ES-I3 (cell line): ENCODE measurements at regions not wholly inside any gene's neighbourhood (a gene's known extent, or its start where the extent isn't known, plus 50 kb on each side); places are given as distances from the start of the nearest gene placed in this dataset.

Experiments
- H3K36me3 ChIP-seq: 2 replicates; pipeline ENCODE4 v1.6.1; 2013; ENCODE audit warnings: mild to moderate bottlenecking, low read length, control low read depth, moderate library complexity; ENCODE audit not compliant: insufficient read depth
- H3K4me1 ChIP-seq: 2 replicates; pipeline ENCODE4 v1.6.1; 2013; ENCODE audit warnings: mild to moderate bottlenecking, control low read depth, low read length; ENCODE audit not compliant: insufficient read depth
- H3K9ac ChIP-seq: 2 replicates; pipeline ENCODE4 v1.6.1; 2013; ENCODE audit warnings: low read depth, mild to moderate bottlenecking, low read length, moderate library complexity
- H3K9me3 ChIP-seq: 2 replicates; pipeline ENCODE4 v1.6.1; 2013; ENCODE audit warnings: mild to moderate bottlenecking, low read length, moderate library complexity; ENCODE audit not compliant: control insufficient read depth, insufficient read depth

DNA sequence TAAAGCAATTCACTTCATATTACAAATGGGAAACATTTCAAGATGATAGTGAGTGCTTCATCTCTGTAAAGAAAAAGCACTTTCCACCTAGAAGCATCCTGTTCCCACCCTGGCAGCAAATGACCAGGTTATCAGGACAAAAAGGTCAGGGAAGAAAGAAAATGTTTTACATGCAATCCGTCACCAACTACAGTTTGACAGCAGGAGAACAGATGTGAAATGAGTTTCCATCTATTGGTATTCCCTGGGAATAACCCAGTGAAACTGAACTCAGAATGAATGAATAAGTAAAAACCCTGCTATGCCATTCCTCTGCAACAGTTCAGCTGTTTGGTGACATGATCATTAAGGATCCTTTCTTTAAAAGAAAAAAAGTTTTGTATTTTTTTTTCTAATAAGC, 67.6 kb downstream of the HTR1A start:
- no peak overlapping the region for H3K9ac ChIP-seq
- H3K9me3 ChIP-seq = no peaks in the 10 kb centered on the region

DNA sequence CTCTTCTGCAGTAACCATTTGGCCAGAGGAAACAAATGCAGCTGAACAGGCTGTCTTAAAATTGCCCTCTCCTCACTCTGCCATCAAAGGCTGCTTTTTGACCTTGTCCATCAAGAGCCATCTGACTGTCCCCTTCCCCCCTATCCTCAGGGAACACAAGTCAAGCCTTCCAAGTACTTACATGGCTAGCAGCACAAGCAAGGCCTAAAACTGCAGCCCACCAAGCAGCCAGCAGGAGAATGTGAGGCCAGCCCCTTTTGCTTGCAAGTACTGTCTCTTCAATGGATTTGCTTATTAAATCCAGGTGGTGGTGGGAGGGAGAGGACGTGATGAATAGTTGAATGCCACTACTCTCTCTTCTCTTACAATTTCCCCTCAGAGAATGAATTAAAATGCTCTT, 83.5 kb downstream of the HTR1A start:
- Histone ChIP-seq H3K4me1 (no peaks in the 10 kb centered on the region), H3K9me3 (no peaks in the 10 kb centered on the region), H3K36me3 (no peaks in the 10 kb centered on the region), H3K9ac (no peak overlapping the region)

More for the DNA sequence above, 67.6 kb downstream of the HTR1A start:
- Histone ChIP-seq H3K4me1 (no peaks in the 10 kb centered on the region), H3K36me3 (no peaks in the 10 kb centered on the region)

DNA sequence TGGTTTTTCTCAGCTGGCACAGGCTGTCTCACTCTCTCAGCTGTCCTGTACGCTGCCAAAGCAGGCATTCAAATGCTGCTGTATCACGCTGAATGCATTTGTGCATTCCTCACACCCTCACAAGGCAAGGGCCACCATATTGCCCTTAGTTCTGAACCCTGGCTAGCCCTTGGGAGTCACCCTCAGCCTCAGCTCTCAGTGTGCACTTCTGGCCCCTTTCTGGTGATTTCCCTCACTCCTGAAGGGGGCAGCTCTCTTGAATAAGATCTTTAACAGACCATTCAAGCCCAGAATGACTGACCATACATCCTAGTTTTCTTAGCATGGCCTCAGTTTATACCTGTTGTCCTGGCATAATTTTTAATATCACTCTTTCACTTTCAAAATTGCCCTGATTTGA, 84.3 kb downstream of the HTR1A start:
- no peaks in the 10 kb centered on the region for H3K9me3 ChIP-seq
- no peaks in the 10 kb centered on the region for H3K36me3 ChIP-seq
- H3K4me1 ChIP-seq = no peaks in the 10 kb centered on the region
- no peak overlapping the region for H3K9ac ChIP-seq

DNA sequence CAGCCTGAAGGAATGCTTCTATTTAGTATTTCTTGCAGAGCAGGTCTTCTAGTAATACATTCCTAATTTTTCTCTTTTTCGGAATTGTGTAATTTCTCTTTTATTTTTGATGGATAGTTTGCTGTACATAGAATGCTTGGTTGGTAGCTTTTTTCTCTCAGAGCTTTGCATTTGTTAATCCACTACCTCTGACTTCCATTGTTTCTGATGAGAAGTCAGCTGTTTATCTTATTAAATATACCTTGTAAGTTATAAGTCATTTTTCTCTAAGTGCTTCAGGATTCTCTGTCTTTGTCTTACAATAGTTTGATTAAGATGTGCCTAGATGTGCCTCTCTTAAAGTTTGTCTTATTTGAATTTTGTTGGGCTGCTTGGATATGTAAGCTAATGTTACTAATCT, 101.9 kb downstream of the HTR1A start:
- H3K9ac ChIP-seq = no peak overlapping the region
- H3K4me1 ChIP-seq = no peaks in the 10 kb centered on the region
- no peaks in the 10 kb centered on the region for H3K36me3 ChIP-seq
- H3K9me3 ChIP-seq = no peaks in the 10 kb centered on the region; the same call in none of the 2 replicates

DNA sequence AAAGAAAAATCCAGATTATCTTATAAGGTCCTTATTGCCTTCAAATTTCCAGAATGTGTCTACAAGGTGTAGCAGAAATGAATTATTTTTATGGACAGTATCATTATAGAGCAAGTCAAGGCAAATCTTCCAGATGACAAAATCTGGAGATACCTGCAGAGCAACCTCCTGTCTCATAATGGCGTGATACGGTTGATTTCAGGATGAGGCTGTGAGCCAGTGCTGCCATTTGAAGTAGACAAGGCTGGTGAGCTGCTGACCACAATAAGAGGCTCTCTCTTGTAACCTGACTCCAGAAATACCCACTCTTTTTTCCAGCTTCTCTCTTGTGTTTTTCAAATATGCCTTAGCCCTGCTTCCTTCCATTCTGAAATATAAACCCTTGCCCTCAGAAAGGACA, 108.2 kb downstream of the HTR1A start:
- Histone ChIP-seq H3K9ac (no peak overlapping the region), H3K9me3 (no peaks in the 10 kb centered on the region), H3K36me3 (no peaks in the 10 kb centered on the region), H3K4me1 (no peaks in the 10 kb centered on the region)

DNA sequence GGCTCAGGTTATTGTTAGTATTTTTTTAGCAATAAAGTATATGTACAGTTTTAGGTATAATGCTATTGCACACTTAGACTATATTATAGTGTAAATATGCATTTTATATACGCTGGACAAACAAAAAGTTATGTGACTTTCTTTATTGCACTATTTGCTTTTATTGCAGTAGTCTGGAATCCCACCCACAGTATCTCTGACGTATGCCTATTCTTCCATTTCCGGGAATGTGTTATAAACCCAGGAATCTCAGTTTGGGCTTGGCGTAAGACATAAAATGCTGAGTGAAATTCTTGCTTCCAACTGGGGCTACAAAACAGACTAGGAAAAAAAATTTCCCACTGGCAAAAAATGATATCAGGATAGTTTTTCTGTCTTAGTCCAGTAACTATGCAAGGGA, 119.1 kb downstream of the HTR1A start:
- Histone ChIP-seq H3K4me1 (no peaks in the 10 kb centered on the region), H3K9me3 (no peaks in the 10 kb centered on the region), H3K9ac (no peak overlapping the region), H3K36me3 (no peaks in the 10 kb centered on the region)

DNA sequence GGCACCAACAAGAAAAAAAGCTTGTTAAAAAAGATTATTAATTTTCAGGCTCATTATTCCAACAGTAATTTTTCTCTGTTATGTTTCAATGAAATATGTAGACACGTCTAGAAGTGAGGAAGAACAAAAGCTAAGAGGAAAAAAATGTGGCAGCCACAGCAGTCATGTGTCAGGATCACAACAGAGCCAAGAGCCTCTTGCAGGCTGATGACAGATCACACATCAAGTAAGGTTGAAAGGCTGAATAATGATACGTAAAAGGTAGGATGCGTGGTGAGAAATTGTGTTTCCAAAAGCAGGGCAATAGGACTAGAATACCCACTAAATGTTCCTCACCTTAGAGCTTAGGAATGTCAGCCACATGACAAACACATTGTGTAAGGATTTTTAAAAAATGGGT, 124.8 kb downstream of the HTR1A start:
- Histone ChIP-seq H3K4me1 (no peaks in the 10 kb centered on the region), H3K36me3 (no peaks in the 10 kb centered on the region), H3K9ac (no peak overlapping the region), H3K9me3 (no peaks in the 10 kb centered on the region)

DNA sequence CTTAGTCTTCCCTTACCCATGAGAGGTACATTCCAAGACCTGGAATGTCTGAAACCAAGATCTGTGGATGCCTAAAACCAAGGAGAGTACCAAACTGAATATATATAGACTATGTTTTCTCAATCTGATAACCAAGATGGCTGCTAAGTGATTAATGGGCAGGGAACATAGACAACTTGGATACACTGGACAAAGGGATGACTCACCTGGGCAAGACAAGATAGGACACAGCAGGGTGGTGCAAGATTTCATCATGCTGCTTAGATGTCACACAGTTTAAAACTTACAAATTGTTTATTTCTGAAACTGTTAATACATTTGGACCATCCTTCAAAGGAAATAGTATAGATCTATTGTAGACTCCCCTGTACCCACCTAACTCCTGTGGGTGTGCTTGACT, 130.9 kb downstream of the HTR1A start:
- H3K4me1 ChIP-seq = peaks cover 6% of the 10 kb centered on the region
- H3K9me3 ChIP-seq = no peaks in the 10 kb centered on the region
- no peak overlapping the region for H3K9ac ChIP-seq
- no peaks in the 10 kb centered on the region for H3K36me3 ChIP-seq

DNA sequence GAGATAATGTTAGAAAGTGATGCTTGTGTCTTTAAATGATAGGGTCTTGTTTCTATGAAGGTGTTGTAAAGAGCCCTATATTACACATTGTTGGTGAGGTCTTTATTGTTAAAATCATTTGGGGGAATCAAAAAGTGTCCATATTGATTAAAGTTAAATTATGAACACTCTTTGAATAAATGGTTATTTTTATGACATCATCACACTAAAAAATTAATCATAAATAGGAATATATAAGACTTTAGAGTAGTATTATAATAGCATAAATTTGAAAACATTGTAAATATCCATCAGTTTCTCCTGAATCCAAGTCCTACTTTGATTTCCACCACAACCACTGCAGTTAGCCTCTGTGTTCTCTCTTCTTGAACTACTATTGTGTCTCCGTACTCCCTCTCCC, 136.3 kb downstream of the HTR1A start:
- Histone ChIP-seq H3K9me3 (no peaks in the 10 kb centered on the region), H3K36me3 (no peaks in the 10 kb centered on the region), H3K9ac (no peak overlapping the region), H3K4me1 (no peaks in the 10 kb centered on the region)

DNA sequence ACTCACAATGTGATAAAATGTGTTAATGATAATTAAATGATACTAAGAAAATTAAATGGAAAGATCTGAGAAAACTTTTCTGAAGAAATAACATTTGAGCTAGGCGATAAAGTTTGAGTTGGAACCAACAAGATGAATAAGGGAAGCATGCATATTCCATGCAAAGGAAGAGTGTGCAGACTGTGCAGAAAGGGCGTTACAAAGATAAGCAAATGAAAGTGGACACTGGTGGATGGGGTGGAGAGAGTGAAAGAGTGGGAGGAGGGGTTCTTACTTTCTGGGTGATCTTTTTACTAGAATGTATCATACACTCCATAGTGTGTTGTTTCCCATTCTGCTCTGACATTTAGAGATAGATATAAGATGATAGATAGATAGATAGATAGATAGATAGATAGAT, 138.7 kb downstream of the HTR1A start:
- Histone ChIP-seq H3K9me3 (no peaks in the 10 kb centered on the region), H3K4me1 (no peaks in the 10 kb centered on the region), H3K36me3 (no peaks in the 10 kb centered on the region), H3K9ac (no peak overlapping the region)

DNA sequence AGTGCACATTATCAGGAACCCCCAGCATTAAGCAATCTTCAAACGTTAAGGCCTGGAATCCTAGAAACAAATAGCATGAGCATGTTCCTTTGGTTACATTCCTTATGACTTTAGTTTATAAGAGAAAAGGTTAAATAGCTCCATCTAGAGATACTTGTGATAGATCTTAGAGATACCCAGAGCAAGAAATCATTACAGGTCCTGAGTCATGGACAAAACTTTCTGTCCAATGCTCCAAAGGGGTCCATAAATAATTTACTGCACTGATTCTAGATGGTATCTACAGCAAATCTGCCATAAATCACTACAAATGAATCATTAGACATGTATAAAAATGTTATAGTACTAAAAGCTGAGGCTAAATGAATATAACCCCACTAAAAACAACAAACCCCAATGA, 139.6 kb downstream of the HTR1A start:
- Histone ChIP-seq H3K36me3 (no peaks in the 10 kb centered on the region), H3K9ac (no peak overlapping the region)

DNA sequence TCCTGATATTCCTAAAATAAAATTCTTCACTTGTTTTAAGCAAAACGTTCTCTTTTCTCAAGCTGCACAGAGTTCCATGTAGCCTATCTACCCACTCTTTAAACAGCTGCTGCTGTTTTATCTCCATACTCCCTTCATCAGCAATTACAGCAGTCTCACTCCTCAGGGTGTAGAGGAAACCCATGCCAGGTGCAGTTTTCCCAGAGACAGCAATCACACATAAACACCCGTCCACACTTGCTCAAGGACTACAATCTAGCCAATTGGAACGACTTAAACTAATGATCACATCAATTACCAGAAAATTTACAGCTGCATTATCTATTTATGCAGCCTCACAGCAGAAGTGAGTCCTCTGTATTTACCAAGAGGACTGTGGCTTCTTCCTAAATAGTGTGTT, 141.7 kb downstream of the HTR1A start:
- H3K9me3 ChIP-seq = peaks cover 3% of the 10 kb centered on the region; the same call in 1 of the 2 replicates
- no peaks in the 10 kb centered on the region for H3K36me3 ChIP-seq
- H3K4me1 ChIP-seq = no peaks in the 10 kb centered on the region
- H3K9ac ChIP-seq = no peak overlapping the region

More for the DNA sequence above, 139.6 kb downstream of the HTR1A start:
- no peaks in the 10 kb centered on the region for H3K4me1 ChIP-seq
- no peaks in the 10 kb centered on the region for H3K9me3 ChIP-seq

DNA sequence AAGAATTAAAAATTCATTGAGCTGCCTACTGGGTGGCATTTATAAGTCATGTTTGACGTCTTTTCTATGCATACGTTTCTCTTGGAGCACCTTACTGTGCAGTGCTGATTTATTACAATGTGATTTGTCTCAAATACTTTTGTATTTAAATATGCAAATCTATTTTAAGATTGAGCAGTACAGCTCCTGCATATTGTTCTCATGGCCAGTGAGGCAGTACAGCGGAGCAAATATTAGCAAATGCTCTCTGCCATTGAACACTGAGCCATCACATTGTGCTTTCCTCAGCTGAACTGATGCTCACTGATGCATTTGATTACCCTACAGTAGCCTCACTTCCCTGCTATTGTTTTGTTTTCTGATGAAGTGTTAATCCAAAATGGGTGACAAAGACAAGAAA, 149.6 kb downstream of the HTR1A start:
- Histone ChIP-seq H3K4me1 (no peaks in the 10 kb centered on the region), H3K36me3 (no peaks in the 10 kb centered on the region), H3K9ac (no peak overlapping the region), H3K9me3 (peaks cover 16% of the 10 kb centered on the region)

DNA sequence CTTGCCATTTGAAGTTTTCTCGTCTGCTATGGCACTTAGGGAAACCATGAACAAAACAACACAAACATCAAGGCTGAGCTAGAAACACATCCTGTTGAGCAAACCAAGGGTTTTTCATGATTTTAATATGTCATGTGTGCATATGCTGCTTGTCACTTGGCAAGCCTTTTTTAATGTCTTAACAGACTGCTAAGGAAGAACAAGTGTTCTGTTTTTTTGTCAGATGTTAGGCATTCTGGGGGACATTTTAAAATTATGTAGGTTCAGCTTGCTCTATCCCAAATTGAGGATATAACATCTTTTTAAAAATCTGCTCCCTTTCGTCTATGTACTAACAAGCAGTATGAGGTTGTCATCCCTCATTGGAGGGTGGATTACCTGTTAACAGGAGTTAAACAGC, 150.3 kb downstream of the HTR1A start:
- Histone ChIP-seq H3K4me1 (no peaks in the 10 kb centered on the region), H3K9me3 (peaks cover 16% of the 10 kb centered on the region), H3K9ac (no peak overlapping the region), H3K36me3 (no peaks in the 10 kb centered on the region)

DNA sequence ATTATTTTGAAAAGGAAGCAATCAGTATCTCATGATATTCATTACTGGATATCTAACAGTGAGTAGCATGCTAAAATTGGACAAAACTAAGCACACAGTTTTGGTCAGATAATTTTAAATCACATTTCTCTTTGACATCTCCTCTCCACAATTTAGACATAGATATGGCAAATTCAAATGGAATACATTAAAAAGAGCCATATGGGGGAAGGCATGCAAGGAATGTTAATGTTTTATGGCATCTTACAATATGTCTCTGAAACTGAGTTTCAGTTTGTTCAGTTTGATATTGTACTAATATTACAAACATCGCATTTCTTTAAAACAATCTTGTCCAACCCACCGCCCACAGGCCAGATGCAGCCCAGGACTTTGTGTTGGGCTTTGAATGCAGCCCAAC, 151.0 kb downstream of the HTR1A start:
- Histone ChIP-seq H3K9ac (no peak overlapping the region), H3K4me1 (no peaks in the 10 kb centered on the region), H3K36me3 (no peaks in the 10 kb centered on the region), H3K9me3 (peaks cover 16% of the 10 kb centered on the region)

DNA sequence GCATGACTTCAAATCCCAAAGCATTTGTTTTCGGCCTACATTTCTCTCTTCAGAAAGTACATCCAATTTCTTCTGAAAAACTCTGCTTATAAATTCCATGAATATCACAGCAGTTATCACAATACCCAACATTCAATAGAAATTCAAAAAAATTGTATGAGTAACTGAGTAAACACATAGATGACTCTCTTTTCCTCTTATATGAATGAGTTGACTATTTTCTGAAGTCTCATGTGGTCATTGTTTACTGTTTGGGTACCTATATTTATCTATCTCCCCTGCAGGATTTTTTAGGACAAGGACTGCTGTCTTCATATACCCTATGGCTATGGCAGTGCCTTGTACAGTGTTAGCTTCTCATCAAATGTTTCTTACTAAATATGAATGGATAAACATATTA, 157.1 kb downstream of the HTR1A start:
- no peaks in the 10 kb centered on the region for H3K36me3 ChIP-seq
- H3K9ac ChIP-seq = no peak overlapping the region
- H3K9me3 ChIP-seq = no peaks in the 10 kb centered on the region
- no peaks in the 10 kb centered on the region for H3K4me1 ChIP-seq
